ENCODE measurements at regions not wholly inside any gene's neighbourhood (a gene's known extent, or its start where the extent isn't known, plus 50 kb on each side); places are given as distances from the start of the nearest gene placed in this dataset.

GRCh38 chr7:130875-131780 lies 61.2 kb upstream of the FAM20C start:
- WGBS (ENCODE audit: low lambda C conversion rate) = 55% methylated on average over 19 of the region's 19 CpGs
- Histone ChIP-seq H3K79me2 (ENCODE audit: insufficient read depth) (no peaks in the 10 kb centered on the region), H3K27ac (ENCODE audit: low read depth in 2 of 2, low read length in 1 of 2) (no peak overlapping the region), H2AFZ (ENCODE audit: low read depth) (no peak overlapping the region), H3K36me3 (replicated peaks in 1 of 2; ENCODE audit: control insufficient read depth in 1 of 2, insufficient read depth in 2 of 2, low read length in 1 of 2) (no peaks in the 10 kb centered on the region), H3K4me1 (ENCODE audit: control insufficient read depth in 1 of 2, insufficient read depth in 2 of 2, low read depth in 1 of 2, low read length in 1 of 2) (no peaks in the 10 kb centered on the region; a peak in 1 of 4 replicates), H3K4me3 (ENCODE audit: low read depth in 2 of 2, low read length in 1 of 2) (no peak overlapping the region), H3K9ac (no peak overlapping the region), H4K20me1 (ENCODE audit: insufficient read depth) (no peaks in the 10 kb centered on the region), H3F3A (replicated peaks; ENCODE audit: insufficient read depth) (no peaks in the 10 kb centered on the region), H3K4me2 (no peak overlapping the region), H3K9me2 (no peaks in the 10 kb centered on the region), H3K27me3 (ENCODE audit: insufficient read depth) (no peaks in the 10 kb centered on the region), H3K9me3 (no peaks in the 10 kb centered on the region)
- DNase-seq = no peak
- TF ChIP-seq, protein P1, sequence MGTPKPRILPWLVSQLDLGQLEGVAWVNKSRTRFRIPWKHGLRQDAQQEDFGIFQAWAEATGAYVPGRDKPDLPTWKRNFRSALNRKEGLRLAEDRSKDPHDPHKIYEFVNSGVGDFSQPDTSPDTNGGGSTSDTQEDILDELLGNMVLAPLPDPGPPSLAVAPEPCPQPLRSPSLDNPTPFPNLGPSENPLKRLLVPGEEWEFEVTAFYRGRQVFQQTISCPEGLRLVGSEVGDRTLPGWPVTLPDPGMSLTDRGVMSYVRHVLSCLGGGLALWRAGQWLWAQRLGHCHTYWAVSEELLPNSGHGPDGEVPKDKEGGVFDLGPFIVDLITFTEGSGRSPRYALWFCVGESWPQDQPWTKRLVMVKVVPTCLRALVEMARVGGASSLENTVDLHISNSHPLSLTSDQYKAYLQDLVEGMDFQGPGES (IDR thresholded peaks at IDR 0.05; ENCODE audit: low read depth, low read length) = no peak
- TF ChIP-seq CHD2 (IDR thresholded peaks at IDR 0.05; ENCODE audit: low read length, partially characterized antibody) (no peak), USF2 (IDR thresholded peaks at IDR 0.05; ENCODE audit: borderline replicate concordance, low read depth, low read length) (no peak), TEAD4 (IDR thresholded peaks at IDR 0.05; ENCODE audit: borderline replicate concordance, insufficient read depth) (no peak), FOXJ3 (CRISPR knock-in tag; IDR thresholded peaks at IDR 0.05) (no peak), TCF12 (IDR thresholded peaks at IDR 0.05) (no peak), YY1 (IDR thresholded peaks at IDR 0.05; ENCODE audit: low read depth) (no peak), REST (IDR thresholded peaks at IDR 0.05; ENCODE audit: low read depth, low read length) (no peak), RFX5 (IDR thresholded peaks at IDR 0.05; ENCODE audit: low read length) (no peak), GATA2 (CRISPR knock-in tag; IDR thresholded peaks at IDR 0.05) (no peak), SMC3 (IDR thresholded peaks at IDR 0.05; ENCODE audit: low read depth, low read length) (no peak)
- ChIA-PET CTCF (no interaction called here), POLR2A (no interaction called here)
